Activated CD8-positive, alpha-beta memory T cell treated with anti-CD3 and anti-CD28 coated beads, Interleukin-2, amount 10 ng/mL, durations not matched to agents 7 days and 5 days (primary cell): ENCODE measurements at regions not wholly inside any gene's neighbourhood (a gene's known extent, or its start where the extent isn't known, plus 50 kb on each side); places are given as distances from the start of the nearest gene placed in this dataset.

Experiments
- ATAC-seq: fragments of 150-1000 bp; cut with Tn5 transposase; one replicate; pipeline ENCODE4 v1.10.0; 2021; ENCODE audit warnings: moderate library complexity
- CTCF ChIA-PET: fragments of 350-600 bp; sonication (Branson Sonifier 250); formaldehyde crosslinking; loops from one replicate; lab custom pipeline; 2021; ENCODE audit warnings: antibody characterized with exemption; lab: Charles Lee
- DNase-seq: peaks from one replicate; pipeline ENCODE4 v3.0.0-alpha.2; 2020
- H3K27ac Mint-ChIP-seq: one replicate; pipeline ENCODE4 v1.8.0; 2021; ENCODE audit warnings: mild to moderate bottlenecking, mixed read lengths
- H3K27me3 Mint-ChIP-seq: one replicate; pipeline ENCODE4 v1.8.0; 2021; ENCODE audit warnings: mixed read lengths
- H3K36me3 Mint-ChIP-seq: one replicate; pipeline ENCODE4 v1.8.0; 2021; ENCODE audit warnings: mild to moderate bottlenecking, mixed read lengths
- H3K4me1 Mint-ChIP-seq: one replicate; pipeline ENCODE4 v1.8.0; 2021; ENCODE audit warnings: mixed read lengths
- H3K4me3 Mint-ChIP-seq: one replicate; pipeline ENCODE4 v1.8.0; 2021; ENCODE audit warnings: mild to moderate bottlenecking, moderate library complexity, mixed read lengths
- H3K9me3 Mint-ChIP-seq: one replicate; pipeline ENCODE4 v1.8.0; 2022; ENCODE audit warnings: low read depth, mixed read lengths

- Mint-ChIP-seq H3K4me1 (no peaks in the 10 kb centered on the region), H3K36me3 (no peaks in the 10 kb centered on the region), H3K27ac (no peak overlapping the region), H3K4me3 (no peak overlapping the region), H3K27me3 (no peaks in the 10 kb centered on the region), H3K9me3 (no peaks in the 10 kb centered on the region)
- CTCF ChIA-PET, result no interaction called here
- ATAC-seq (no peak), DNase-seq (no peak)
Observed at GRCh38 chr4:137468836-137469235, 63.5 kb downstream of the PCDH18 start.

DNA sequence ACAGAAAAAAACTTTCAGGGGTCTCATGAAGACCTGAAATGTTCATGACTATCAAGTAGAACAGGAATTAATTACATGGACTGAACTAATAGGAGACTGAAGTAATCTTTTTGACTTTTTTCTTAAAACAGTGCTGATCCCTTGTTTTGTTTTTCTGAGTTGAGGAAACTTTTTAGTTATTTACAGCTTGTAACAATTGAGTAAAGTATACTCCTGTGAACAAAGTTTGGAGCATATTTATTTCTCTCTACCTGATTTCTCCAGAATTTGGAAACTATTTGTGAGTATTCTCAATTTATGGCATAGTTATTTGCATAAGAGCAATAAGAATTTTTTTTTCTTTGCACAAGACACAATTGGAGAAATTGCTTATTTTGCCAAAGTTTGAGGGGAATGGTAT, 64.8 kb downstream of the PCDH18 start:
- Mint-ChIP-seq H3K27ac (no peak overlapping the region), H3K36me3 (no peaks in the 10 kb centered on the region), H3K4me1 (no peaks in the 10 kb centered on the region), H3K9me3 (no peaks in the 10 kb centered on the region), H3K27me3 (no peaks in the 10 kb centered on the region), H3K4me3 (no peak overlapping the region)
- ATAC-seq, result no peak
- no peak for DNase-seq
- CTCF ChIA-PET, result no interaction called here

DNA sequence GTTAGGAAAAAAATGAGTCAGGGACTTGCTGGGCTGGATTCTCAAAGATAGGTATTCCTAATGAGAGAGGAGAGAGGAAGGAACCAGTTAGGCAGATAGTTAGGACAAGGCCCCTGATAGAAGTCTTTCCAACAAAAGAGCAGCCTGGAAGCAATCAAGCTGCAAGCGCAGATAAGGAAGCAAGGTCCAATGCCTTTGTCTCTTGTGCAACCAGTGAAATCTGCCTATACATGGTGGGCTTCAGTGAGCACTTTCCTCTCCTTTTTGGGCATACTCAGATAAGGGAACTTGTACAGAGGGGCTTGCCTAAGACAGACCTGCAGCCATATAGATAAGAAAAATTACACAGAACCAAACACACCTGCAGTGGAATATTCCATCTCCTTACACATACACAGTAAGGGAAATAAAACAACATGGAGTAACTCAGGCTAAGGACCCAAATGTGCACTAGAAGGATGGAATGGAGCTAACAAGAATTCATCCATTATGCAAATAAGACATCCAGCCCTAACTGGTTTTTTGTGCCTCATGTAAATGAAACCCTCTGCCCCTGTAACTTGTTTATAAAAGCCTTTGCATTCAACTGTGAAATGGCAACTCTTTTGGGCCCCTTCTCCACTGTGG, 68.8 kb downstream of the PCDH18 start:
- Mint-ChIP-seq H3K27ac (no peak overlapping the region), H3K9me3 (peaks cover 5% of the 10 kb centered on the region), H3K36me3 (no peaks in the 10 kb centered on the region), H3K4me1 (no peaks in the 10 kb centered on the region), H3K27me3 (no peaks in the 10 kb centered on the region), H3K4me3 (no peak overlapping the region)
- DNase-seq, result no peak
- ATAC-seq, result no peak
- CTCF ChIA-PET, result no interaction called here

GRCh38 chr4:137455647-137456321, 76.5 kb downstream of the PCDH18 start:
- CTCF ChIA-PET, result interaction anchor here (1.1 kb wide), 1 partner anchor 10 kb away, joined by 4 read pairs; no protein-coding TSS in a partner anchor
- DNase-seq (no peak), ATAC-seq (no peak)
- H3K27ac Mint-ChIP-seq, result no peak overlapping the region
- H3K36me3 Mint-ChIP-seq, result no peaks in the 10 kb centered on the region
- H3K4me1 Mint-ChIP-seq, result no peaks in the 10 kb centered on the region
- H3K9me3 Mint-ChIP-seq, result peaks cover 7% of the 10 kb centered on the region
- H3K4me3 Mint-ChIP-seq, result no peak overlapping the region
- H3K27me3 Mint-ChIP-seq, result no peaks in the 10 kb centered on the region

GRCh38 chr4:137454767-137455166, 77.5 kb downstream of the PCDH18 start:
- Mint-ChIP-seq H3K27me3 (no peaks in the 10 kb centered on the region), H3K36me3 (no peaks in the 10 kb centered on the region), H3K27ac (no peak overlapping the region), H3K4me3 (no peak overlapping the region), H3K4me1 (no peaks in the 10 kb centered on the region), H3K9me3 (peaks cover 5% of the 10 kb centered on the region)
- ATAC-seq (no peak), DNase-seq (no peak)
- CTCF ChIA-PET, result no interaction called here

DNA sequence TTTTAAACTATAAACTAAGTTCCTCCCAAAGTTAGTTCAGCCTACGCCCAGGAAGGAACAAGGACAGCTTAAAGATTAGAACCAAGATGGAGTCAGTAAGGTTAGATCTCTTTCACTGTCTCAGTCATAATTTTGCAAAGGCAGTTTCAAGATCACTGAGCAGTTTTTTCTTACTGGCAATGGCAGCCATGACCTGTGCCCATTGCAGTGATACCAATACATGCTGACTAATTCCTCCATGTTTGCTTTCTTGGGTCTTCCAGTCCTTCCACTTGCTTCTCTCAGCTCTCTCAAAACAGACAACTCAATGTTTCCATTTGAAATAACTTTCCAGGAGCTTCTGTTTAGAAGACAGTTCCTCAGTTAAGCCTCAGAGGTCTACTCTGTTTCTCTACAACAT, 79.5 kb downstream of the PCDH18 start:
- ATAC-seq, result no peak
- Mint-ChIP-seq H3K4me3 (no peak overlapping the region), H3K9me3 (peaks cover 5% of the 10 kb centered on the region), H3K27me3 (no peaks in the 10 kb centered on the region), H3K4me1 (no peaks in the 10 kb centered on the region), H3K36me3 (no peaks in the 10 kb centered on the region), H3K27ac (no peak overlapping the region)
- DNase-seq, result no peak
- CTCF ChIA-PET, result no interaction called here

DNA sequence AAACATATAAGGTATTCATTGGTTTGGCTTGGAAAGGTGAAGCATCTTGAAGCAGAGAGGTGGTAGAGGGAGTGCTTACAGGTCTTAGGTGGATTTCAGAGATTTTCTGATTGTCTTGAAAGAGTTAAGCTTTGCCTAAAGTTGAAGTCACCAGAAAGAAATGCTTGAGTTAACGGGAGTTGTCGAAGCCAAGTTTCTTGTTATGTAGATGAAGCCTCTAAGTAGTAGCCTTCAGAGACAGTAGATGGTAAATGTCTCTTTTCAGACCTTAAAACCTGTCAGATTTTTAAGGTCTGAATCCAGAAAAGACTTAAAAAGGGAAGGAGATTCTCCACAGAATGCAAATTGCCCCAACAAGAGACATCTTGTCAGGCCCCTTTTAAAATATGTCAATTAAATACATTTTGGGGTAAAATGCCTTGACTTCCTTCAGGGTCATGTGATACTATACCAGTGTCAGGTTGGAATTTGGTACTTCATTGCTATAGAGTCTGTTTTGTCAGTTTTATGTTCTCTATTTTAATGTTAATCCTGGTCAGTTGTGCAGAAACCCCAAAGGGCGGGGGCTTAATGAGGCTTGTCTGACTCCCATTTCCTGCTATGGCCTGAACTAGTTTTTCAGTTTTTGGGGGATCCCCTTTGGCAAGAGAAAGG, 81.0 kb downstream of the PCDH18 start:
- Mint-ChIP-seq H3K36me3 (no peaks in the 10 kb centered on the region), H3K27me3 (no peaks in the 10 kb centered on the region), H3K4me1 (no peaks in the 10 kb centered on the region), H3K4me3 (no peak overlapping the region), H3K27ac (no peak overlapping the region), H3K9me3 (peaks cover 5% of the 10 kb centered on the region)
- DNase-seq (no peak), ATAC-seq (no peak)
- CTCF ChIA-PET, result no interaction called here

GRCh38 chr4:137448402-137448801, 83.9 kb downstream of the PCDH18 start:
- Mint-ChIP-seq H3K27me3 (no peaks in the 10 kb centered on the region), H3K9me3 (peaks cover 3% of the 10 kb centered on the region), H3K36me3 (no peaks in the 10 kb centered on the region), H3K27ac (no peak overlapping the region), H3K4me1 (no peaks in the 10 kb centered on the region), H3K4me3 (no peak overlapping the region)
- CTCF ChIA-PET, result no interaction called here
- DNase-seq (no peak), ATAC-seq (no peak)

- no peak for ATAC-seq
- DNase-seq, result no peak
- no peak overlapping the region for H3K4me3 Mint-ChIP-seq
- H3K36me3 Mint-ChIP-seq, result no peaks in the 10 kb centered on the region
- CTCF ChIA-PET, result interaction anchor here (1.1 kb wide), 1 partner anchor 10 kb away, joined by 4 read pairs; no protein-coding TSS in a partner anchor
- H3K4me1 Mint-ChIP-seq, result no peaks in the 10 kb centered on the region
- no peaks in the 10 kb centered on the region for H3K9me3 Mint-ChIP-seq
- no peaks in the 10 kb centered on the region for H3K27me3 Mint-ChIP-seq
- H3K27ac Mint-ChIP-seq, result no peak overlapping the region
Observed at GRCh38 chr4:137446071-137446470, 86.2 kb downstream of the PCDH18 start.

- Mint-ChIP-seq H3K9me3 (no peaks in the 10 kb centered on the region), H3K4me1 (no peaks in the 10 kb centered on the region), H3K27ac (no peak overlapping the region), H3K27me3 (no peaks in the 10 kb centered on the region), H3K4me3 (no peak overlapping the region), H3K36me3 (no peaks in the 10 kb centered on the region)
- no peak for DNase-seq
- CTCF ChIA-PET, result no interaction called here
- ATAC-seq, result no peak
Observed at GRCh38 chr4:137443031-137443800, 89.1 kb downstream of the PCDH18 start.

DNA sequence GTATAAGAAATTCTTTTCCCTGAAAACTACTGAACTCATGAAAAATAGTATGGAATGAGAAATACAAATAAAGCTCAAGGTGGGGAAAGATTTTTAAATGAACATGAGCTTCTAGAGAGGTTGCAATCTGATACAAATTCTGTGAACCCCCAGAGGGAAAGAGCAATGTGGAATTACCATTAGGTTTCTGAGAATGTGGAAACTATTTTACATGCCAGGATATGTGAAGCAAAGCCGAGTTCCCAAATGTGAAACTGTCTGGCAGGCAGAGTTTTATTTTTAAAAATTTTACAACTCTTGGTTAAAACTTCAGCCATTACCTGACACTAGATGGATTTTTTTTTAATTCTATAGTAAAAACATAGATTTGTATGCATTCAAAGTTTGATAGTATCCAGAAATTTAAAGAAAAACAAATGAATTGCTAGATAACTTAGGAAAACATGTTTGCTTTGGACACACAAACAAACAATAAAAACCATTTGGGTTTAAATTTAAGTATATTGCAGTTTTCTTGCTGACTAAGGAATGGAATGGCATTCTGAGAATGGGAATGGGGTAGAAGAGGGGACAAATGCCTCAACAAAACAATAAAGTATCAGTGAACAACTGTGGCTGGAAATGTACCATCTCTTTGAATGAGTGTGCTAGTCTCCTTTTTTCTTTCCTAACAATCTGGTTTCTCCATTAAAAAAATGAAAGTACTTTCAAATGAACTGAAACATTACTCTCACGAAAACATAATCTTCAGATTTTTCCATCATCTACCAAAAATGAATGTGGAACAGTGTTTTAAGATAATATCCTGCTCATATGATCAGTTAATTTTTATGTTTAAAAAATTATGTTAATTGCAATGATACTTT, 99.6 kb downstream of the PCDH18 start:
- CTCF ChIA-PET, result no interaction called here
- ATAC-seq, result no peak
- no peak overlapping the region for H3K27ac Mint-ChIP-seq
- no peak overlapping the region for H3K4me3 Mint-ChIP-seq
- no peaks in the 10 kb centered on the region for H3K4me1 Mint-ChIP-seq
- H3K27me3 Mint-ChIP-seq, result no peaks in the 10 kb centered on the region
- DNase-seq, result no peak
- no peaks in the 10 kb centered on the region for H3K9me3 Mint-ChIP-seq
- H3K36me3 Mint-ChIP-seq, result no peaks in the 10 kb centered on the region

DNA sequence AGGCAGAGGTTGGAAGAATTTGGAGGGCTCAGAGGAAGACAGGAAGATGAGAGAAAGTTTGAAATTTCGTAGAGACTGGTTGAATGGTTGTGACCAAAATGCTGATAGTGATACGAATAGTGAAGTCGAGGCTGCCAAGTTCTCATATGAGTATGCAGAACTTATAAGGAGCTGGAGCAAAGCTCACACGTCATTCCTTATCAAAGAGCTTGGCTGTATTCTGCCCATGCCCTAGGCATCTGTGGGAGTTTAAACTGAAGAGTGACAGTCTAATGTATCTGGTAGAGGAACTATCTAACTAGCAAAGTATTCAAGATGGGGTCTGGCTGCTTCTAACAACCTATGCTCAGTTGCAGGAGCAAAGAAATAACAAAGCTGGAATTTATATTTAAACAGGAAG, 102.1 kb downstream of the PCDH18 start:
- Mint-ChIP-seq H3K9me3 (no peaks in the 10 kb centered on the region), H3K4me1 (no peaks in the 10 kb centered on the region), H3K27ac (no peak overlapping the region), H3K4me3 (no peak overlapping the region), H3K27me3 (no peaks in the 10 kb centered on the region), H3K36me3 (no peaks in the 10 kb centered on the region)
- DNase-seq, result no peak
- ATAC-seq, result no peak
- CTCF ChIA-PET, result no interaction called here

- no peak for DNase-seq
- Mint-ChIP-seq H3K27ac (no peak overlapping the region), H3K4me1 (no peaks in the 10 kb centered on the region), H3K36me3 (no peaks in the 10 kb centered on the region), H3K9me3 (peaks cover 3% of the 10 kb centered on the region), H3K4me3 (no peak overlapping the region), H3K27me3 (no peaks in the 10 kb centered on the region)
- no peak for ATAC-seq
- CTCF ChIA-PET, result no interaction called here
Observed at GRCh38 chr4:137427411-137427810, 104.9 kb downstream of the PCDH18 start.
